Heart left ventricle (tissue), 13 donors: ENCODE measurements at regions not wholly inside any gene's neighbourhood (a gene's known extent, or its start where the extent isn't known, plus 50 kb on each side); places are given as distances from the start of the nearest gene placed in this dataset.

ENCODE experiments used
- CTCF ChIP-seq, 12 donors: fragments of 200-600 bp; sonication (generic) in 4 of 12; IDR thresholded peaks; one replicate each; pipeline versions ENCODE4 v1.5.0 to v1.8.0; 2018 to 2022; ENCODE audit warnings: antibody characterized with exemption in 12 of 12, mild to moderate bottlenecking in 5 of 12
- POLR2A ChIP-seq, 2 donors: fragments of 450-650 bp; IDR thresholded peaks; one replicate each; pipeline ENCODE4 v1.6.1; 2017; ENCODE audit warnings: antibody characterized with exemption in 2 of 2, mild to moderate bottlenecking in 2 of 2, moderate library complexity in 2 of 2
- donor health status: ischemic (EF 13 %, LVEDD 7.1; RV severe dilation, severe dysfunction).
- donor health status: DM: no; HTN: yes; CAD: no.
- donor health status: DM: no; HTN: no; CAD: no.
- donor health status: ischemic (EF 25% LVEDD 6.9; RV normal size, moderate dysfunction).
- donor health status: ischemic (EF 25% LVEDD 5.7; RV mildly dilated, moderate dysfunction).
- donor health status: ischemic (EF 35%, LVEDD 5.7; RV mildly dilated, moderate dysfunction).
- donor health status: nonischemic (EF 11% LVEDD 7.7; RV severe dilation, severe dysfunction).
- donor health status: DM: yes; HTN: yes; CAD: no.
- donor health status: PGD.
- donor health status: ischemic (EF 29% LVEDD 5.4; RV normal size, mild dysfunction).
- donor health status: nonischemic (EF 23%, LVEDD 6.1; RV moderate dilation, normal function).

GRCh38 chr15:37880835-37881153, 53.6 kb upstream of the TMCO5A start:
- TF ChIP-seq CTCF (IDR thresholded peaks at IDR 0.05): no peak
- no peak for TF ChIP-seq POLR2A (IDR thresholded peaks at IDR 0.05)
